CD4-positive, alpha-beta T cell treated with Interleukin-21 for 1 hour (primary cell): ENCODE measurements at regions not wholly inside any gene's neighbourhood (a gene's known extent, or its start where the extent isn't known, plus 50 kb on each side); places are given as distances from the start of the nearest gene placed in this dataset.

Experiments
- DNase-seq: peaks from one replicate; pipeline ENCODE4 v3.0.0-alpha.2; 2020

GRCh38 chr10:77710081-77710551, 72.5 kb upstream of the KCNMA1 start:
- DNase-seq: no peak

DNA sequence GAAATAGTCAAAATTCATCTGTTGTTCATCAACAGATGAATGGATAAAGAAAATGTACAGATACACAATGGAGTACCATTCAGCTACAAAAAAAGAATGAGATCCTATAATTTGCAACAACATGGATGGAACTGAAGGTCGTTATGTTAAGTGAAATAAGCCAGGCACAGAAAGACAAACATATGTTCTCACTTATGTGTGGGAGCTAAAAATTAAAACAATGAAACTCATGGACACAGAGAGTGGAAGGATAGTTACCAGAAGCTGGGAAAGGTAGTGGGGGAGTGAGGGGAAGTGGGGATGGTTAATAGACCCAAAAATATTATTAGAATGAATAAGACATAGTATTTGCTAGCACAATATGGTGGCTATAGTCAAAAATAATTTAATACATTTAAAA, 70.0 kb upstream of the KCNMA1 start:
- DNase-seq: no peak

- no peak for DNase-seq
Observed at GRCh38 chr10:77702166-77702565, 64.6 kb upstream of the KCNMA1 start.

GRCh38 chr10:77700086-77700485, 62.5 kb upstream of the KCNMA1 start:
- DNase-seq: no peak

DNA sequence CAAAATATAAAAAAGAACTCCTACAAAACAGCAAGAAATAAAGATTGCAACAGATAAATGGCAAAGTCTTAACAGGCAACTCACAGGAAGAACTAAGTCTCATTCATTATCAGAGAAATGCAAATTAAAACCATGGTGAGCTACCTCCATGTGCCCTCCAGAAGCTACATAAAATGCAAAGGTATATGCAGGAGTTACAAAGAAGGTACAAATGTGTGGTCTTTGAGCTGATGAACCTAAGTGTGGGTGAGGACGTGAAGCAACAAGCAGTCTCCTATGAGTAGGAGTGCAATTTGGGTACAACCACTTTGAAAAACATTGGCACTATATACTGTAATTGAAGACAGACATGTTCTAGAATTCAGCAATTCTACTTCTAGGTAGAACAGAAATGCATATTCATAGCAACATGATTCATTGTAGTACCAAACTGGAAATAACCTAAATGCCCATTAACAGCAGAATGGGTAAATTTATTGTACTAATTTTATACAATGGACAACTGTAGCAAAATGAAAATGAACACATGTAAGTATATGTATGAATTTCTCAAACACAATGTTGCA, 61.6 kb upstream of the KCNMA1 start:
- DNase-seq: no peak

- no peak for DNase-seq
Observed at GRCh38 chr10:77698267-77698931, 60.8 kb upstream of the KCNMA1 start.

GRCh38 chr10:77696584-77696983, 59.0 kb upstream of the KCNMA1 start:
- no peak for DNase-seq

GRCh38 chr10:77695186-77695585, 57.6 kb upstream of the KCNMA1 start:
- no peak for DNase-seq

- no peak for DNase-seq
Observed at GRCh38 chr10:77692782-77693181, 55.2 kb upstream of the KCNMA1 start.

GRCh38 chr10:77689339-77689738, 51.7 kb upstream of the KCNMA1 start:
- DNase-seq: no peak

GRCh38 chr10:77687621-77688020, 50.0 kb upstream of the KCNMA1 start:
- no peak for DNase-seq
